ENCODE measurements at regions not wholly inside any gene's neighbourhood (a gene's known extent, or its start where the extent isn't known, plus 50 kb on each side); places are given as distances from the start of the nearest gene placed in this dataset.

DNA sequence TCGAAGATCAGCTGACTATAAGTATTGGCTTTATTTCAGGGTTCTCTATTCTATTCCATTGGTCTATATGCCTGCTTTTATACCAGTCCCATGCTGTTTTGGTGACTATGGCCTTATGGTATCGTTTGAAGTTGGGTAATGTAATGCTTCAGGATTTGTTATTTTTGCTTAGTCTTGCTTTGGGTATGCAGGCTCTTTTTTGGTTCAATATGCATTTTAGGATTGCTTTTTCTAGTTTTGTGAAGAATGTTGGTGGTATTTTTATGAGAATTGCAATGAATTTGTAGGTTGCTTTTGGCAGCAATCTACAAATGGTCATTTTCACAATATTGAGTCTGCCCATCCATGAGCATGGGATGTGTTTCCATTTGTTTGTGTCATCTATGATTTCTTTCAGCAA lies 951.9 kb upstream of the SLITRK1 start:
- TF ChIP-seq, protein P1, sequence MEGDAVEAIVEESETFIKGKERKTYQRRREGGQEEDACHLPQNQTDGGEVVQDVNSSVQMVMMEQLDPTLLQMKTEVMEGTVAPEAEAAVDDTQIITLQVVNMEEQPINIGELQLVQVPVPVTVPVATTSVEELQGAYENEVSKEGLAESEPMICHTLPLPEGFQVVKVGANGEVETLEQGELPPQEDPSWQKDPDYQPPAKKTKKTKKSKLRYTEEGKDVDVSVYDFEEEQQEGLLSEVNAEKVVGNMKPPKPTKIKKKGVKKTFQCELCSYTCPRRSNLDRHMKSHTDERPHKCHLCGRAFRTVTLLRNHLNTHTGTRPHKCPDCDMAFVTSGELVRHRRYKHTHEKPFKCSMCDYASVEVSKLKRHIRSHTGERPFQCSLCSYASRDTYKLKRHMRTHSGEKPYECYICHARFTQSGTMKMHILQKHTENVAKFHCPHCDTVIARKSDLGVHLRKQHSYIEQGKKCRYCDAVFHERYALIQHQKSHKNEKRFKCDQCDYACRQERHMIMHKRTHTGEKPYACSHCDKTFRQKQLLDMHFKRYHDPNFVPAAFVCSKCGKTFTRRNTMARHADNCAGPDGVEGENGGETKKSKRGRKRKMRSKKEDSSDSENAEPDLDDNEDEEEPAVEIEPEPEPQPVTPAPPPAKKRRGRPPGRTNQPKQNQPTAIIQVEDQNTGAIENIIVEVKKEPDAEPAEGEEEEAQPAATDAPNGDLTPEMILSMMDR (conservative IDR thresholded peaks at IDR 0.05; ENCODE audit: low read length) = no peak
- no peak for TF ChIP-seq EZH2phosphoT487 (IDR thresholded peaks at IDR 0.05; ENCODE audit: borderline replicate concordance)
